H1 (cell line): ENCODE measurements at regions not wholly inside any gene's neighbourhood (a gene's known extent, or its start where the extent isn't known, plus 50 kb on each side); places are given as distances from the start of the nearest gene placed in this dataset.

Experiments
- KDM5A ChIP-seq: fragments of 200-600 bp; IDR thresholded peaks from 2 replicates; pipeline ENCODE4 v1.7.1; 2012; ENCODE audit warnings: mild to moderate bottlenecking, low read length, inconsistent platforms, mixed read lengths
- SP4 ChIP-seq: IDR thresholded peaks from 2 replicates; pipeline ENCODE4 v1.6.1; 2012; ENCODE audit warnings: low read length, inconsistent platforms
- TF ChIP-seq, protein P1 (sequence below): fragments of 300-600 bp; sonication (generic); IDR thresholded peaks from 2 replicates; pipeline ENCODE4 v1.7.1; 2012; ENCODE audit warnings: low read length, moderate library complexity, mild to moderate bottlenecking, inconsistent platforms; ENCODE audit not compliant: insufficient replicate concordance

DNA sequence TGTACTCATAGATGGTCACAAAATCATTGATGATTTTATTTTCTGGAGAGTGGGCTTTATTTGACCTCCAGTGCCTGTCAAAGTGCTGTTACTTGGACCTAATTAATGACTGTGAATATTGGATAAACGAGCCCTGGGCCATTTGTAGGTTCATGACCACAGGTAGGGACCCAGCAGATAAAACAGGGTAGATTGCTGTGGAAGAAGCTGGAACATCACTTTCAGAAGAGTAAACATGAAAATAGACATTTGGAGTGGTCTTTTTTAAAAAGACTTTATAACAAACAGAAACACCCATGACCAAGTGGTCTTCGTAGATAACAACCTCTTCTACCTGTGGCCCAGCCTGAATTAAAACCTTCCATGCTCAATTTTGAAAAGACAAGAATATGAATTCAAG is 472.8 kb upstream of the MKI67 start (continued):
- TF ChIP-seq, protein P1, sequence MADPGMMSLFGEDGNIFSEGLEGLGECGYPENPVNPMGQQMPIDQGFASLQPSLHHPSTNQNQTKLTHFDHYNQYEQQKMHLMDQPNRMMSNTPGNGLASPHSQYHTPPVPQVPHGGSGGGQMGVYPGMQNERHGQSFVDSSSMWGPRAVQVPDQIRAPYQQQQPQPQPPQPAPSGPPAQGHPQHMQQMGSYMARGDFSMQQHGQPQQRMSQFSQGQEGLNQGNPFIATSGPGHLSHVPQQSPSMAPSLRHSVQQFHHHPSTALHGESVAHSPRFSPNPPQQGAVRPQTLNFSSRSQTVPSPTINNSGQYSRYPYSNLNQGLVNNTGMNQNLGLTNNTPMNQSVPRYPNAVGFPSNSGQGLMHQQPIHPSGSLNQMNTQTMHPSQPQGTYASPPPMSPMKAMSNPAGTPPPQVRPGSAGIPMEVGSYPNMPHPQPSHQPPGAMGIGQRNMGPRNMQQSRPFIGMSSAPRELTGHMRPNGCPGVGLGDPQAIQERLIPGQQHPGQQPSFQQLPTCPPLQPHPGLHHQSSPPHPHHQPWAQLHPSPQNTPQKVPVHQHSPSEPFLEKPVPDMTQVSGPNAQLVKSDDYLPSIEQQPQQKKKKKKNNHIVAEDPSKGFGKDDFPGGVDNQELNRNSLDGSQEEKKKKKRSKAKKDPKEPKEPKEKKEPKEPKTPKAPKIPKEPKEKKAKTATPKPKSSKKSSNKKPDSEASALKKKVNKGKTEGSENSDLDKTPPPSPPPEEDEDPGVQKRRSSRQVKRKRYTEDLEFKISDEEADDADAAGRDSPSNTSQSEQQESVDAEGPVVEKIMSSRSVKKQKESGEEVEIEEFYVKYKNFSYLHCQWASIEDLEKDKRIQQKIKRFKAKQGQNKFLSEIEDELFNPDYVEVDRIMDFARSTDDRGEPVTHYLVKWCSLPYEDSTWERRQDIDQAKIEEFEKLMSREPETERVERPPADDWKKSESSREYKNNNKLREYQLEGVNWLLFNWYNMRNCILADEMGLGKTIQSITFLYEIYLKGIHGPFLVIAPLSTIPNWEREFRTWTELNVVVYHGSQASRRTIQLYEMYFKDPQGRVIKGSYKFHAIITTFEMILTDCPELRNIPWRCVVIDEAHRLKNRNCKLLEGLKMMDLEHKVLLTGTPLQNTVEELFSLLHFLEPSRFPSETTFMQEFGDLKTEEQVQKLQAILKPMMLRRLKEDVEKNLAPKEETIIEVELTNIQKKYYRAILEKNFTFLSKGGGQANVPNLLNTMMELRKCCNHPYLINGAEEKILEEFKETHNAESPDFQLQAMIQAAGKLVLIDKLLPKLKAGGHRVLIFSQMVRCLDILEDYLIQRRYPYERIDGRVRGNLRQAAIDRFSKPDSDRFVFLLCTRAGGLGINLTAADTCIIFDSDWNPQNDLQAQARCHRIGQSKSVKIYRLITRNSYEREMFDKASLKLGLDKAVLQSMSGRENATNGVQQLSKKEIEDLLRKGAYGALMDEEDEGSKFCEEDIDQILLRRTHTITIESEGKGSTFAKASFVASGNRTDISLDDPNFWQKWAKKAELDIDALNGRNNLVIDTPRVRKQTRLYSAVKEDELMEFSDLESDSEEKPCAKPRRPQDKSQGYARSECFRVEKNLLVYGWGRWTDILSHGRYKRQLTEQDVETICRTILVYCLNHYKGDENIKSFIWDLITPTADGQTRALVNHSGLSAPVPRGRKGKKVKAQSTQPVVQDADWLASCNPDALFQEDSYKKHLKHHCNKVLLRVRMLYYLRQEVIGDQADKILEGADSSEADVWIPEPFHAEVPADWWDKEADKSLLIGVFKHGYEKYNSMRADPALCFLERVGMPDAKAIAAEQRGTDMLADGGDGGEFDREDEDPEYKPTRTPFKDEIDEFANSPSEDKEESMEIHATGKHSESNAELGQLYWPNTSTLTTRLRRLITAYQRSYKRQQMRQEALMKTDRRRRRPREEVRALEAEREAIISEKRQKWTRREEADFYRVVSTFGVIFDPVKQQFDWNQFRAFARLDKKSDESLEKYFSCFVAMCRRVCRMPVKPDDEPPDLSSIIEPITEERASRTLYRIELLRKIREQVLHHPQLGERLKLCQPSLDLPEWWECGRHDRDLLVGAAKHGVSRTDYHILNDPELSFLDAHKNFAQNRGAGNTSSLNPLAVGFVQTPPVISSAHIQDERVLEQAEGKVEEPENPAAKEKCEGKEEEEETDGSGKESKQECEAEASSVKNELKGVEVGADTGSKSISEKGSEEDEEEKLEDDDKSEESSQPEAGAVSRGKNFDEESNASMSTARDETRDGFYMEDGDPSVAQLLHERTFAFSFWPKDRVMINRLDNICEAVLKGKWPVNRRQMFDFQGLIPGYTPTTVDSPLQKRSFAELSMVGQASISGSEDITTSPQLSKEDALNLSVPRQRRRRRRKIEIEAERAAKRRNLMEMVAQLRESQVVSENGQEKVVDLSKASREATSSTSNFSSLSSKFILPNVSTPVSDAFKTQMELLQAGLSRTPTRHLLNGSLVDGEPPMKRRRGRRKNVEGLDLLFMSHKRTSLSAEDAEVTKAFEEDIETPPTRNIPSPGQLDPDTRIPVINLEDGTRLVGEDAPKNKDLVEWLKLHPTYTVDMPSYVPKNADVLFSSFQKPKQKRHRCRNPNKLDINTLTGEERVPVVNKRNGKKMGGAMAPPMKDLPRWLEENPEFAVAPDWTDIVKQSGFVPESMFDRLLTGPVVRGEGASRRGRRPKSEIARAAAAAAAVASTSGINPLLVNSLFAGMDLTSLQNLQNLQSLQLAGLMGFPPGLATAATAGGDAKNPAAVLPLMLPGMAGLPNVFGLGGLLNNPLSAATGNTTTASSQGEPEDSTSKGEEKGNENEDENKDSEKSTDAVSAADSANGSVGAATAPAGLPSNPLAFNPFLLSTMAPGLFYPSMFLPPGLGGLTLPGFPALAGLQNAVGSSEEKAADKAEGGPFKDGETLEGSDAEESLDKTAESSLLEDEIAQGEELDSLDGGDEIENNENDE: no peak
- TF ChIP-seq KDM5A: no peak
- no peak for TF ChIP-seq SP4
- TF ChIP-seq, all 59 proteins: peak for 0
